AG04450 (cell line): ENCODE measurements at regions not wholly inside any gene's neighbourhood (a gene's known extent, or its start where the extent isn't known, plus 50 kb on each side); places are given as distances from the start of the nearest gene placed in this dataset.

Experiments used
- CTCF ChIA-PET: fragments of 300-600, 350-600 bp; formaldehyde crosslinking; extraction: SDS; loops from one replicate; lab custom pipeline; 2022; ENCODE audit warnings: antibody characterized with exemption, inconsistent platforms; lab: Charles Lee
- POLR2A ChIA-PET: fragments of 350-600 bp; formaldehyde crosslinking; extraction: SDS; loops from one replicate; lab custom pipeline; 2021; ENCODE audit warnings: antibody characterized with exemption, inconsistent platforms; lab: Yijun Ruan, JAX
- DNase-seq: peaks from one replicate; pipeline ENCODE4 v3.0.0-alpha.2; 2011; ENCODE audit warnings: low read depth, low spot score
- H3K27ac ChIP-seq: one replicate; pipeline ENCODE4 v1.5.1; 2012; ENCODE audit warnings: low read depth, low read length, control low read depth
- H3K27me3 ChIP-seq: one replicate; pipeline ENCODE4 v1.6.0; 2012; ENCODE audit warnings: low read length; ENCODE audit not compliant: control insufficient read depth, insufficient read depth
- H3K4me3 ChIP-seq: 2 replicates; pipeline ENCODE4 v1.5.1; 2011; ENCODE audit warnings: mild to moderate bottlenecking, low read depth, low read length, control low read depth
- H3K9me3 ChIP-seq: 2 replicates; pipeline ENCODE4 v1.5.1; 2012; ENCODE audit warnings: low read length; ENCODE audit not compliant: control insufficient read depth, insufficient read depth
- TF ChIP-seq, protein P1 (sequence below): IDR thresholded peaks from 2 replicates; pipeline ENCODE4 v1.5.1; 2011; ENCODE audit warnings: low read depth, low read length, control low read depth, inconsistent platforms

GRCh38 chr4:57320217-57320616 lies 210.0 kb upstream of the IGFBP7 start:
- ChIA-PET POLR2A (no interaction called here), CTCF (no interaction called here)
- DNase-seq, result no peak
- Histone ChIP-seq H3K9me3 (no peaks in the 10 kb centered on the region), H3K4me3 (no peak overlapping the region), H3K27ac (no peak overlapping the region), H3K27me3 (no peaks in the 10 kb centered on the region)
- TF ChIP-seq, protein P1, sequence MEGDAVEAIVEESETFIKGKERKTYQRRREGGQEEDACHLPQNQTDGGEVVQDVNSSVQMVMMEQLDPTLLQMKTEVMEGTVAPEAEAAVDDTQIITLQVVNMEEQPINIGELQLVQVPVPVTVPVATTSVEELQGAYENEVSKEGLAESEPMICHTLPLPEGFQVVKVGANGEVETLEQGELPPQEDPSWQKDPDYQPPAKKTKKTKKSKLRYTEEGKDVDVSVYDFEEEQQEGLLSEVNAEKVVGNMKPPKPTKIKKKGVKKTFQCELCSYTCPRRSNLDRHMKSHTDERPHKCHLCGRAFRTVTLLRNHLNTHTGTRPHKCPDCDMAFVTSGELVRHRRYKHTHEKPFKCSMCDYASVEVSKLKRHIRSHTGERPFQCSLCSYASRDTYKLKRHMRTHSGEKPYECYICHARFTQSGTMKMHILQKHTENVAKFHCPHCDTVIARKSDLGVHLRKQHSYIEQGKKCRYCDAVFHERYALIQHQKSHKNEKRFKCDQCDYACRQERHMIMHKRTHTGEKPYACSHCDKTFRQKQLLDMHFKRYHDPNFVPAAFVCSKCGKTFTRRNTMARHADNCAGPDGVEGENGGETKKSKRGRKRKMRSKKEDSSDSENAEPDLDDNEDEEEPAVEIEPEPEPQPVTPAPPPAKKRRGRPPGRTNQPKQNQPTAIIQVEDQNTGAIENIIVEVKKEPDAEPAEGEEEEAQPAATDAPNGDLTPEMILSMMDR, result no peak

GRCh38 chr4:57318703-57319102 lies 208.5 kb upstream of the IGFBP7 start:
- H3K27ac ChIP-seq, result no peak overlapping the region
- TF ChIP-seq, protein P1, result no peak

DNA sequence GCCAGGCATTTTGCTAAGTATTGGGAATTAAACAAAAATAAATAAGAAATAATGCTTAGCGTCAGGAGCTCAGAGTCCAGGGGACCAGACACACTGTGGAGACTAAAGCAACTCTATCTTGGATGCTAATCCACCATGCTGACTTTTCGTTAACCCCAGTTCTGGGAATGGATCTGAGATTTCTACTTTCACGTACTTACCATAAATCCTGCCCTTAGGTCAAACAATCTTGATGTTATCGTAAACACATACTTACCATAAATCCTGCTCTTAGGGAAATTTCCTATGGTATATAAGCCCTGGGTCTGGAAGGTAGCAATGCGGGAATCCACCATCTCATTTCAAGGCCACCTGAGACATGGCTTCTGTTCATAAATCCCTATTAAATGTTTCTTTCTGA lies 204.5 kb upstream of the IGFBP7 start:
- H3K27me3 ChIP-seq, result no peaks in the 10 kb centered on the region
- H3K27ac ChIP-seq, result no peak overlapping the region
- TF ChIP-seq, protein P1, result no peak
- H3K9me3 ChIP-seq, result no peaks in the 10 kb centered on the region
- no peak for DNase-seq
- no peak overlapping the region for H3K4me3 ChIP-seq
- POLR2A ChIA-PET, result no interaction called here
- CTCF ChIA-PET, result interaction anchor here (0.7 kb wide), 1 partner anchor 593 kb away, joined by 5 read pairs; no protein-coding TSS in a partner anchor

More at GRCh38 chr4:57318703-57319102, 208.5 kb upstream of the IGFBP7 start:
- no peak for DNase-seq
- H3K4me3 ChIP-seq, result no peak overlapping the region
- ChIA-PET CTCF (no interaction called here), POLR2A (no interaction called here)
- H3K27me3 ChIP-seq, result no peaks in the 10 kb centered on the region
- no peaks in the 10 kb centered on the region for H3K9me3 ChIP-seq

DNA sequence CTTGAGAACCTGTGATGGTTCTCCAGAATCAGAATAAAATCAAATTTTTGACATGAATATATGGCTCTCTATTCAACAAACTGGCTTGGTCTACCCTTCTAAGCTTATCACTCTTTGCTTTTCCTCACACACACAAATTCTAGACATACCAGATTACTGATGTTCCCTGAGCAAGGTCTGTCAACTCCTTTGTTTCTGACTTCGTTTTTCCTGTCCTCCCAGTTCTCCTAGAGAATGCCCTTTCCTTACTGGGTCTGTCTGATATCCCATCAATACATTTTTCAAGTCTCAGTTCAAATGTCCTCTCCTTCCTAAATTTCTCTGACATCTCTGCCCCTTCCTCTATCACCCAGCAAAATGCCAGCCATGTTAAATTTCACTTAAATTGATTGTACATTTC lies 202.1 kb upstream of the IGFBP7 start:
- ChIA-PET POLR2A (no interaction called here), CTCF (no interaction called here)
- TF ChIP-seq, protein P1, result no peak
- H3K9me3 ChIP-seq, result no peaks in the 10 kb centered on the region
- no peaks in the 10 kb centered on the region for H3K27me3 ChIP-seq
- no peak overlapping the region for H3K27ac ChIP-seq
- no peak for DNase-seq
- no peak overlapping the region for H3K4me3 ChIP-seq

GRCh38 chr4:57309658-57310057 lies 199.5 kb upstream of the IGFBP7 start:
- H3K4me3 ChIP-seq, result no peak overlapping the region
- no peak overlapping the region for H3K27ac ChIP-seq
- H3K9me3 ChIP-seq, result no peaks in the 10 kb centered on the region
- DNase-seq, result no peak
- CTCF ChIA-PET, result no interaction called here
- H3K27me3 ChIP-seq, result no peaks in the 10 kb centered on the region
- TF ChIP-seq, protein P1, result no peak
- POLR2A ChIA-PET, result no interaction called here
